ENCODE measurements at regions not wholly inside any gene's neighbourhood (a gene's known extent, or its start where the extent isn't known, plus 50 kb on each side); places are given as distances from the start of the nearest gene placed in this dataset.
"Not testable (repeated sequence)": the region's sequence is repeated elsewhere in the genome, so short reads cannot be mapped to it uniquely, and the experiment has no call there.

DNA sequence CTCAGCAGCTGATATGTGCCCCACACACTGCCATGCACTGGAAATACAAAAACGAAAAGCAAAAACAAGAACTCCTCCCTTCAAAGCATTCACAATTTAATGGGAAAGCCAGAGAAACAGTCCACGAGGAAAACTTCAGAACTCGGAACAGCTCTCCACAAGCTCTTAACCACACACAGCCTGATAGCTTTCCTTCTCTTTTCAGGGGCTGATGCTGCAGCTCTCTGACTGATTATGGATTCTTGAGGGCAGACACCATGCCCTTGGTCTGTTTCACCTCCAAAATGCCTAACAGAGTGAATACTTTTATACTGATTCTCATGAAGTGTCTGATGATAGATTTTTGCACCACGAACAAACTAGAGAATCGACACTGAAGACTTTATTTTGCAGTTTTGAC is 282.1 kb downstream of the CD83 start:
- DNase-seq = no peak

DNA sequence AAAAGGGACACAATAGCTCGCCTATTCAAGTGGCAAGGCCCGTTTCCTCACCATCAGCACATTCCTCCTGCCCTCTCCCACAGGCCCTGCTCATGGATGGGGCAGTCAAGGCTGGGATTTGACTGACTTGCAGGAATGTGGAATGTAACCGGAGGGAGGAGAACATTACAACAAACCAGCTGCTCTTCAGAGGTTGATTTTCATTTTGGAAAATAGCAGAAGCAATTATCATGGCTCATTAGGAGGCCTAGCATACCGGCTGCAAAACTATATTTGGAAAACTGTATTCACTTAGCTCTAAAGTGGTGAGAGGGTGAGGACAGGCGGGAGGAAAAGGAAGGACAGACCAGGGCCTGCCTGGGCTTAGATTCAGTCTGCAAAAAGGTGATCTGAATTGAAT is 283.7 kb downstream of the CD83 start:
- no peak for DNase-seq

DNA sequence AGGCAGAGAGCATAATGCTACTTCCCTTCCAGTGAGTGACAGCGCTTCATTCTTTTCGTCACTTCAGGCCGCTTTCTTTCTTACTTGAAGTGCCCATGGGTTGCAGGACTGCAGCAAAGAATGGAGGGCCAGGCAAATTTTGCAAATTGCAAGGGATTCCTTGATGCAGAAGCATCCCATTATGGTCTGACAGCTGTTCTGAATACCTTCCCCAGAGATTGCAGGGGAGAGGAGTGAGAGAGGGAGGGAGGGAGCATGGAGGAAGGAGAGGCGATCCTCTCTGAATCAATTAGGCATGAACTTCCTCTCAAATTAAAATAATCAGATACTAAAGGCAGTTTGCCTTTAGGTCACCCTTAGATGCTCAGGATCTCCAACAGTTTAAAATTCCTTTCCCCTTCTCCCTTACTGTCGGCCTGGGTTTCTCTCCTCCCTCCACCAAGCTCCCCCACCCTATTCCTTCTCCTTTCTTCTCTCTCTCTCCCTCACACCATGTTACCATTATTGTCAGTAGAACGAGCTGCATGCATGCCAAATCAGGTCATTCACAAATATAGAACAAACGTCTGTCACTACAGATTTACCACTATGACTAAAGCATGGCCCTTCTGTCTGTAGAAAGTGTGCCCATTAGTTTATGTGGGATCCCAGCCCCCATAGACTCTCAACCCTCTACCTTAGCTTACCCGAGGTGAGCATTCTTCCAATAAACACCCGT is 289.2 kb downstream of the CD83 start:
- no peak for DNase-seq

DNA sequence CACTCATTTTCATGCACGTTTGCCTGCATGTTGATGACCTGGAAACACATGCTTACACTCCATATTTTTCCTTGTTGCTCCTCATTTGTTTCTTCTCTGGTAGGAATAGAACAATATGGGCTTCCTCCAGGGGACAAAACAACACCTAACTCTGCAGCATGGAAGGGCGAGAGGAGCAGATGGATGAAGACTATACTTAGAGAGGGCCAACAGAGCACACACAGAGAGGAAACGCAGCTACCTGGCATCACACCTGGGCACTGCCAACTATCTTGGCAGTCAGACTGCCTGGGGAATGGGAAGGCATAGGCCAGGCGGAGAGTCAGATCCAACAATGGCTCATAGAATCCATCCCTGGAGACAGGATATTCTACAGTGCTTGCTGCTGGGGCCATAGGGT is 290.9 kb downstream of the CD83 start:
- no peak for DNase-seq

DNA sequence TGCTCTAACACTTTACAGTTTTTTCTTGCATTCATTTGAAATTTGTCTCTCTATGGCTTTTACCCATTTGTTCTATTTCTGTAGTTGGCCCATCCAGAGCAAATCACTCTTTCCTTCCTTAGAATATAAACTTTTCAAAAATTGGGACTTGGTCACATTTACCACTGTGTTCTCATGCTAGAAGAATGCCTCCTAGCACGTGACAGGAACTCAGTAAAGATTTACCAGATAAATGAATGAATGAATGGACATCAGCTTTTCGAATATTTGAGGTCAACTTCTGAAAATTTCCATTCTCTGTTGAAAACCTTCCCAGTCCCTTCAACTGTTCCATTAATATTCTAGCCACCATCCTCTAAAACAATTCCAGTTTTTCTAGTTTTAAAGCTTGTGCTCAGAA is 294.5 kb downstream of the CD83 start:
- DNase-seq = no peak

DNA sequence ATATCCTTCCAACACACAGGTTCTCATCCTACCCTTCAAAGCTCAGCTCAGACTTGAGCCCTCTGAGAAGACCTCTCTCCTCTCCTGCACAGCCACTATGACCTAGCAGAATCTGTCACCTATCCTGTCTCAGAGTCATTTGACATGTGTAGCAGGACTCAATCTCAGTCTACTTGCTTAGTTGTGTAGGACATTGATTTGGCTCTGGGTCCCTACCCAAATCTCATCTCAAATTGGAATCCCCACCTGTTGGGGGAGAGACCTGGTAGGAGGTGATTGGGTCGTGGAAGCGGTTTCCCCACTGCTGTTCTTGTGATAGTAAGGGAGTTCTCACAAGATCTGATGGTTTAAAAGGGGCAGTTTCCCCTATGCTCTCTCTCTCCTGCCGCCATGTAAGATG is 297.9 kb downstream of the CD83 start:
- DNase-seq = no peak

DNA sequence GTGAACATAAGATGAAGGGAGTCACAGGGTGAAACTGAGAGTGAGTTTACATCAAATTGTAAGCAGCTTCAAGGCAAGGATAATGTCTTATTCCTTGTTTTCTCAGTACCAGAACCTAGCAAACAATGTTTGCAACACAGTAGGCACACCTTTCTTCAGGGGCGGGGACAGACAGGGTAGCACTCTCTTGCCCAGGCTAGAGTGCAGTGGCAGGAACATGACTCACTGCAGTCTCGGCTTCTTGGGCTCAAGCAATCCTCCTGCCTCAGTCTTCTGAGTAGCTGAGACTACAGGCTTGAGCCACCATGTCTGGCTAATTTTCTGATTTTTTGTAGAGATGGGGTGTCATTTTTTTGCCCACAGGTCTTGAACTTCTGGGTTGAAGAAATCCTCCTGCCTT is 299.8 kb downstream of the CD83 start:
- DNase-seq = no peak

DNA sequence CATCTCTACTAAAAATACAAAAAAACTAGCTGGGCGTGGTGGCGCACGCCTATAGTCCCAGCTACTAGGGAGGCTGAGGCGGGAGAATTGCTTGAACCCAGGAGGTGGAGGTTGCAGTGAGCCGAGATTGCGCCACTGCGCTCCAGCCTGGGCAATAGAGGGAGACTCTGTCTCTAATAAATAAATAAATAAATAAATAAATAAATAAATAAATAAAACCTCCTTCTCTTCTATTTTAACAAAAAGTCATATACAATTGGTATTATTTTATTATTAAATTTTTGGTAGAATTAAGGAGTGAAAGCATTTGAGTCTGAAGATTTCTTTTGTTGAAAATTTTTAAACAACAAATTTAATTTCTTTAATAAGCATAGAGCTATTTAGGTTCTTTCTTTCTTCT is 301.7 kb downstream of the CD83 start:
- not testable (repeated sequence) for DNase-seq

DNA sequence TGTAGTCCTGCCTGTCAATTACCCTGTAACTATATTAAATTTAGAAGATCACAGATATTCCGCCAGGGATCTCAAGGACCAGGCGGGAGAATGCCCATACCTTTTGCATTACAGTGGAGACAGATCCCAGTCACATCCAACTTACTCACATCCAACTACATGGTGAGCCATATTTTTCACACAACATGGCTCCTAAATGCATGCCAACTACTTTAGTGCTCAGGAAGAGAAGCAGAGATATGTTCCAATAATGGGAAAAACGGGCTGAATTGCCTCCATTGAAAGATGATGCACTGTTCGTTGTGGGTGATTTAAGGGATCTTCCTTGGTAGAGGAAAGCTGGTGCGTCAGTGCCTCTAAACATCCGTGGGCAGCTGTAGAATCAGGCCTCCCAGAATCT is 304.5 kb downstream of the CD83 start:
- DNase-seq = no peak

DNA sequence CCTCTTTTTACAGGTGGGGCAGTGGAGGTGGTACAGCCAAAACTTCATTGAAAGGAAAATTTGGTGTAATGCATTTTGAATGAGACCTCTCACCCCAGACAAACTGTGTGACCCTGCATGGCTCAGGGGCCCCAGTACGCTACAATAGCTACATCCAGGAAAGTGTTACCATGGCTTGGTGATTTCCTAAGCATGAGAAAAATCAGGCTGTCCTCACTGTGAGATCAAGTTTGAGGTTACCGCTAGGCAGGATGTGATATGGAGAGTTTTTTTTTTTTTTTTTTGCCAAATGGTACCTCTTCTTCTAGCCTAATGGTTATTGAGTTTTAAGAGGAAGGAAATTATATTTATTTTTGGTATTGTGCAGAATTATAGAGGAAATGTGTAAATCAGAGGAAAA is 305.3 kb downstream of the CD83 start:
- DNase-seq = no peak

DNA sequence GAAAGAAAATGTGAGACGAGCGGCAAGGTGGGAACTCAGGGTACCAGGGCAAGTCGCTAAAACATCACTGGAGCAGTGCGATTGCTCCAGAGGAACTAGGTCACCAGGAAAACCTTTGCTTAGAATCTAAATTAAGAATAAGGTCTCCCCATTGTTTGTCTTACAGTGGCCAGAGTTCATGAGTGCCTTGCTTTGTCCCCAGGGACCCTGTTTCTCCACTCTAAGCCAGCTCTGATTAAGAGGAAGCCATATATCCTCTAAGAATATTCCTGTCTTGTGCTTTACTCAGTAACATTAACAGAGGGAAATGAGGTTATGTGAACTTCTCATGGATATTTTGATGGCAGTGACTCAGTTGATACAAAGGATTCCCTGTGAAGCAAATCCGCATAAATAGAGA is 305.8 kb downstream of the CD83 start:
- no peak for DNase-seq

DNA sequence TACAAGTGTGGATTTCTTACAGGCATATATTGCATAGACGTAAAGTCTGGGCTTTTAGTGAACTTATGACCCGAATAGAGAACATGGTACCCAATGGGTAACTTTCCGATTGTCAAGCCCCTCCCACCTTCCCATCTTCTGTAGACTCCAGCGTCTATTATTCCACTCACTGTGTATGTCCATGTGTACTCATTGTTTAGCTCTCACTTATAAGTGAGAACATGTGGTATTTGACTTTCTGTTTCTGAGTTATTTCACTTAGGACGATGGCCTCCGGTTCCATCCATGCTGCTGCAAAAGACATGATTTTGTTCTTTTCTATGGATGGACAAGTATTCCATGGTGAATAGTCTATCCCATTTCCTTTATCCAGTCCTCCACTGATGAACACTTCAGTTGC is 306.4 kb downstream of the CD83 start:
- DNase-seq = no peak

DNA sequence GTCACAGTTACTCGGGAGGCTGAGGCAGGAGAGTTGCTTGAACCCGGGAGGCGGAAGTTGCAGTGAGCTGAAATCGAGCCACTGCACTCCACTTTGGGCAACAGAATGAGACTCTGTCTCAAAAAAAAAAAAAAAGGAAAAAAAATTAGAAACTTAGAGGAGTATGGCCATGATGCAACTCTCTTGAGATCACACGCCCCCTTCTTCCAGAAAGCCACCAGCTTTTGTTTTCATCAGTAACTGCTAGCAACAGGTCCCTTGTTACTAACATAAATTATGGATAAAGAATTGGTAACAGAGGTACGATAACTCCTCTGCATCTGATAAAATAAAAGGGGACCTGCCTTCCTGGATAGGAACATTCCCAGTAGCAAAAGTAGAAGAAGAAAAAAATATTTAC is 308.2 kb downstream of the CD83 start:
- DNase-seq = no peak

DNA sequence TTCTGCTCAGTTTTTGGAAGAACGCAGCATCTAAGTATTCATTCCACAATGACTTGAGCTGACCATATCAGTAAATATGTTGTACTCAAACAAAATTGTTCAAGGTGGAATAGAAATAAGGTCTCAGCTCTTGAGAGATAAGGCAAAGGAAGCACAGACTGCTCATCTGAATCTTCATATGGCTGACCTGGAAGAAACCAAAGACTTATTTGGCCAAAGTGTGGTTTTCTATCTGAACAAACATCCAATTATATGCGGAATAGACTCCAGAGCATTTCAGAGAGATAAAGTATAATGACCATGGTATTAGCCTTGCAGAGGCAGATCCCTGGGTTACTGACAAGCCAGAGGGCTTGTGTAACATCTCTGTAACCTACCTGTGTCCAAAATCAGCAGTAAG is 308.7 kb downstream of the CD83 start:
- DNase-seq = no peak

DNA sequence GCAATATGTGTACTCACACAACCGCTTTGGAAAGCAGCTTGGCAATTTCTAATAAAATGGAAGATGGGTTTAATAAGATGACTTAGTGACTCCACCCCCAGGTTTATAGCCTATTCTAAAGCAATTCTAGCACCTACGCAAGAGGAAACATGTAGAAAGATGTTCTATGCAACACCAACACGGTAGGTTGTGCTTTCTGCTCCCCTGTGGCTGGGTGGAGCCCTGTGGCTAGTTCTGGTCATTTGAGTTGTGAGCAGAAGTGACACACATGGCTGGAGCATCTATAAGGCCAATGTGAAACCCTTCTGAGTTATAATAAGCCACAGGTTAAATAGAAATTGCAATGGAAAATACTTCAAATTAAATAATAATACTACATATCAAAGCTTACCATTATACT is 310.7 kb downstream of the CD83 start:
- no peak for DNase-seq

DNA sequence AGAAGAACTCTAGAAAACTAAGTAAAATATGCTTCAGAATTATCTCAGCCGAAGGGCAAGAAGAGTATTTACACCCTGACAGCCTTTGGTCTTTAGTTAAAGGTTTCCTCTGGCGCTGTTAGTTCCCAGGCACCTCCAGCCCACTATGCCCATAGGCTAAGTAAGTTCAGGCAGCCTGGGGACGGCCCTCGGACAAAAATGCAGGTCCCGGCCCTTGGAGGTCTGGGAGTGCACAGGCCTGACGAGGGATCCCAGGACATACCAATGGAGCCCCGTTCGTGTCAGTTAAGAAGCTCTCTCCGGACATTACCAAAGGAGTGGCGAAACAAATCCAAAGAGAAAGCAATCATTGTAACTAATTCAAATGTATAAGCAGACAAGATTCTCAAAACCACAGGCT is 311.8 kb downstream of the CD83 start:
- DNase-seq = no peak

DNA sequence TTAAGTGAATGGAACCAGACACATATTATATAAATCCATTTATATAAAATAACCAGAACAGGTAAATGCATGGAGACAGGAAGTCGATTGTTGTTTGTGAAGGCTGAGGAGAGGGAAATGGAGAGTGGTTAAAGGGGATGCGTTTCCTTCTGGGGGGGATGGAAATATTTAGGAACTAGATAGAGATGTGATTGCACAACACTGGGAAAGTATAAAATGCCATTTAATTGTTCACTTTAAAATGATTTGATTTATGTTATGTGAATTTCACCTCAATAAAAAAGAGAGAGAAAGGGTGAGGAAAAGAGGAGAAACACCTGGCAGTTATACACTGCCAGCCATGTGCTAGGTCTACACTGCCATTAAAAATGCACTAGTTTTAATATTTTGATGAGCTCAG is 312.6 kb downstream of the CD83 start:
- no peak for DNase-seq

DNA sequence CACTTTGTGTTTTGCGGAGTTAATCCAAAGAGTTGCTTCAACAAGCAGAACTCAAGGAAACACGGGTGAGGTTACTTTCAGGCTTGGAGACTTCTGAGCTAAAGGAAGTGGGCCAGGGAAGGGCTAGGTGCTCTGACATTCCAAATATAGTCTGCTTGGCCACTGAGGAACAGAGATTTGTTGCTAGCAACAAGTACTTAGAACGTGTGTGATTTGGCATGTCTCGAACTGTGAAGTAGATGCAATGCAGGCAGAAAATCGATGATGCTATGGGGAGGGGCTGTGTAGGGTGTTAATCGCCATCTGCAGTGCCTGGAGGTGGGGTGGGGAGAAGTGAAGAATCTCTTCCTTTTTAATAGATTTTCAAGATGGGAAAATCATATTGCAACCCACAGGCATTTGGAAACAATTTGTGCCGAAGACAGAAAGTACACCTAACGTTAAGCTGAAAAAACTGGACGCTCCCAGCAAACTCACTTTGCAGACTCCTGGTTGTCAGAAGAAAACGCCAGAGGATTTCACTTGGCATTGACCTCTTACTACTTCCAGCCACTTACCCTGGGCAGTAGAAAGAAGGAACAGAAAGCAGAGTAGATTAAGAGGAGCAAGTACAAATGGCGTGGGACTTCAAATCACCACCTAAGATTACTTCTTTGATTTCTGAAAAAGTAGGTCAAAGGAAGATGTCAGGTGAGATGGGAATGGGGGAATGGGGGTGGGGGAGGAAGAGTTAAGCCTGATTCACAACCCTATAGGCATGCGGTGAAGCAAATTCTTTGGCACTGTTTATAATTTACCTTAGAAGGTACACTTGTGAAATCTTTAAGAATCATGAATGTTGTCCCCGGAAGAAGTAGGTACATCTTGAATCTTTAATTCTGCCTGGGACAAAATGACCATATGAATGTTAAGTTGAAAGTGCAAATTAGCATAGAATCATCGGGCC is 314.1 kb downstream of the CD83 start:
- DNase-seq = no peak

DNA sequence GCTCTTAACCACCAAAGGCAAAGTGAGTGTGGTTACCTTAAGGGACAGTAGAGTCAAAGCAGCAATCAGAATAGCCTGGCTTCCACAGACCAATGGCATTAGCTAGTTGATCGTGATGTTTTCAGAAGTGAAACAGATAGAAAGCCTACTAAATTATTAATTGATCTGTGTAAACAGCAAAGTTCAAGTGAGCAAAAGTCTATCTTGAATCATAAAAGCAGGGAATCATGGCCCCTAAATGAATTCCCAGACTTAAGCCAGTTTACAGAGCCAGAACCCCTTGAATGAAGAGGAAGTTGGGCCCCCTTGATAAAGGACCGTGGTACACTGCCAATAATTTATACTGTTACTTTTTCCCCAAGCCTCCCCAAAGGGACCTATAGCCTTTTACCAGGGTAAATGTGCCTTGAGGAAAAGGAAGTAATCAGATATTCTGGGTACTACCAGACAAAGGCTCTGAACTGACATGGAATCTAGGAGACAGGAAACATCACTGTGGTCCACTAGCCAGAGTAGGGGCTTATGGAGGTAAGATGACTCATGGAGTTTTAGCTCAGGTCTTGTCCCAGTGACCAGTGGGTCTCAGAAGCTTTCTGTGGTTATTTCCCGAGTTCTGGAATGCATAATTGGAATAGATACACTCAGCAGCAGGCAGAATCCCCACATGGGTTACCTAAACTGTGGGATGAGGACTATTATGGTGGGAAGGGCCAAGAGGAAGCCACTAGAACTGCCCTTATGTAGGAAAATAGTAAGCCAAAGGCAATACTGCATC is 317.5 kb downstream of the CD83 start:
- no peak for DNase-seq

DNA sequence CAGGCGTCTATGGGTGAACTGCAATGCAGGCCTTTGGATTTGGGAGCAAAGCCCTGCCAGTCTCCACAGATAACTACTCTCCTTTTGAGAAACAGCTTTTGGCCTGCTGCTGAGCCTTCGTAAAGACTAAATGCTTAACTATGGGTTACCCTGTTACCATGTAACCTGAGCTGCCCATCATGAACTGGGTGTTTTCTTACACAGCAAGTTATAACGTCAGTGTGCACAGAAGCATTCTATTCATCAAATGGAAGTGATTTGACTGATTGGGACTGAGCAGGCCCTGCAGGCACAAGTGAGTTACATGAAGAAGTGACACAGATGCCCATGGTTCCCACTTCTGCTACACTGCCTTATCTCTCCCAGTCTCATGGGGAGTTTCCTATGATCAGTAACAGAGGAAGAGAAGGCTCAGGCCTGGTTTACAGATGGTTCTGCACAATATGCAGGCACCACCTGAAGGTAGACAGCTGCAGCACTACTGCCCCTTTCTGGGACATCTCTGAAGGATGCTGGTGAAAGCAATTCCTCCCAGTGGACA is 319.1 kb downstream of the CD83 start:
- DNase-seq = no peak

DNA sequence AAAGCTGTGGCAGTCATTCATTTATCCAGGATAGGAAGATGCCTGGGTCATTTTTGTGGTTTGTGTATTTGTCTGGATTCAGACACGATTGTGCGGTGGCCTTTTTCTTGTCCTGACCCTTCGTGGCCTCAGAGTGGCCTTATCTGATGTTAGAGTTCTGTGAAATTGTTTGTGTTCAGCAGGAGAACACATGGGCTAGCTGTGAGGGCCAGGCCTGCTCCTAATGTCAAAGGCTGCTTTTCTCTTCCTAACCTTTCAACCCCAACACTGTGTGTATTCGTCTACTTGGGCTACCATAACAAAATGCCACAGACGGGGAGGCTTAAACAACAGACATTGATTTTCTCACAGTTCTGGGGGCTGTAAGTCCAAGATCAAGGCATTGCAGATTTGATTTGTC is 321.8 kb downstream of the CD83 start:
- DNase-seq = no peak

DNA sequence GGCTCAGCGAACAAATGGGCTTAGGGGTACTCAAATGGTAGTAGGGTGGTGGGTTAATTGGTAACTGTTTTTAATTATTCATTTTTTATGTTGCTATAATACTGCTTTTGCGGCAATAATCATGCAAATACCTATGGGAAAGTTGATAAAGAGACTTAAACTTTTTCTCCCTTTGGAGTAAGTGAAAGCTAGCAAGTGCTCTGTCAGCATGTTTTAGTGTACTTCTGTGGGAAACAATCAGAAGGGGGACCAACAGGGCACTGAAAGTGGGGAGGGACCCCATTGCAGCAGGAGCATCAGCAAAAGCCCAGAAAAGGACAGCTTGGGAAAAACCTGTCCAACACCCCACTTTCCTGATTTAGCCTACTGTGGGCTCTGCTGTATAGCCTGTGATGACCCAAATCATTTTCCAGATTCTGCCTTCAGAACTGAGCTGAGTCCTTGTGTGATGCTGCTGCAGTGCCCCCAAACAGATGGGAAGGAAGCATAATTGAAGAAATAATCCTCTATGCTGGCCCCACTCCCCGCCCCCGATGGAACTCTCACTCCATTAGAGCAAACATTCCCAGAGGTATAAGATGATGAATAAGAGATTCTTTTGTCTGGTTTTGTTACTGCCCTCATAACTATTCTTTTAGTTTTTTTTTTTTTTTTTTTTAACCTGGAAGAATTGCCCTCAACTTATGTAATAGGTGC is 322.8 kb downstream of the CD83 start:
- no peak for DNase-seq
